GM21381 (cell line): ENCODE measurements at regions not wholly inside any gene's neighbourhood (a gene's known extent, or its start where the extent isn't known, plus 50 kb on each side); places are given as distances from the start of the nearest gene placed in this dataset.

Source experiments
- ATAC-seq: cut with Tn5 transposase; IDR thresholded peaks from one replicate; pipeline ENCODE4 v1.9.1; 2021; ENCODE audit warnings: mild to moderate bottlenecking, moderate library complexity; ENCODE audit not compliant: unreplicated experiment

- no peak for ATAC-seq
Observed at GRCh38 chr15:31272558-31273257, 53.9 kb upstream of the KLF13 start.

GRCh38 chr15:31273258-31273941 is 53.2 kb upstream of the KLF13 start:
- no peak for ATAC-seq

- no peak for ATAC-seq
Observed at GRCh38 chr15:31274496-31275330, 51.9 kb upstream of the KLF13 start.

- ATAC-seq, result no peak
Observed at GRCh38 chr15:31275331-31276262, 51.0 kb upstream of the KLF13 start.

DNA sequence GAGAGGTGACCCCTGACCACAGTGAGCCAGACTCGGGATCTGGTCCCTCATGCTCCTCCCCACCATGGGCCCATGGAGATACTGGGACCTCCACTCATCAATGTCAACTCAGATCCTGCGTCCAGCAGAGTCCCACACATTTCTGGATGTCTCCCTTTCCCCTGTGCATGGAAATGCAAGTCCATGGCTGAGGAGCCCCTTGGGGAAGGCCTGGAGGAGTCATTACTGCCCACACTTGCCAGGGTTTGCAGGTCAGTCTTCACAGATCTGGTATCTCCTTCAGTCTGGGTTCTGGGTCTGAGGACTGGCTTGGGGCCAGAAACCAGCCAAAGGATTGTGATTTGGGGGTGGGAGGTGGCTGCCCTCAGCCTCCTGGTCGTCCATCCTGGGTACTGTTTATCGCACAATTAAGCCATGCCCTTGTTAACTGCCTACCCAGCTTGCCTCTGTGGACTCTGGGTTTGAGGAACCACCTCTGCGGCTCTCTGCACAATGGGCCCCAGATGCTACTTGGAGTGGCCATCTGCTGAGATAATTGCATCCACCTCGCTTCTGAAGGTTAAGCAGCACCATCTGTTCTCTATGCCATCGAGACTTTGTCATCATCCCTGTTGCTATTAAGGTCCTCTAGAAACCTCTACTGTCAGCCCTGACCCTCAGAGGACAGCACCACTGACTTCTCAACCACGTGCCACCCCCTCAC is 49.9 kb upstream of the KLF13 start:
- ATAC-seq, result no peak
